ENCODE measurements at regions not wholly inside any gene's neighbourhood (a gene's known extent, or its start where the extent isn't known, plus 50 kb on each side); places are given as distances from the start of the nearest gene placed in this dataset.

- TF ChIP-seq CTCF (IDR thresholded peaks at IDR 0.05) (no peak), EP300 (IDR thresholded peaks at IDR 0.05) (no peak), POLR2A (IDR thresholded peaks at IDR 0.05) (no peak), POLR2AphosphoS5 (IDR thresholded peaks at IDR 0.05) (no peak)
Observed at GRCh38 chr7:1318661-1319060, 86.0 kb downstream of the UNCX start.
